Skin of body (tissue), 1 donor: ENCODE measurements at regions not wholly inside any gene's neighbourhood (a gene's known extent, or its start where the extent isn't known, plus 50 kb on each side); places are given as distances from the start of the nearest gene placed in this dataset.
"Not testable (repeated sequence)": the region's sequence is repeated elsewhere in the genome, so short reads cannot be mapped to it uniquely, and the experiment has no call there.

Experiments used
- DNase-seq: peaks from one replicate; lab custom pipeline; 2025; lab: John Stamatoyannopoulos, UW

DNA sequence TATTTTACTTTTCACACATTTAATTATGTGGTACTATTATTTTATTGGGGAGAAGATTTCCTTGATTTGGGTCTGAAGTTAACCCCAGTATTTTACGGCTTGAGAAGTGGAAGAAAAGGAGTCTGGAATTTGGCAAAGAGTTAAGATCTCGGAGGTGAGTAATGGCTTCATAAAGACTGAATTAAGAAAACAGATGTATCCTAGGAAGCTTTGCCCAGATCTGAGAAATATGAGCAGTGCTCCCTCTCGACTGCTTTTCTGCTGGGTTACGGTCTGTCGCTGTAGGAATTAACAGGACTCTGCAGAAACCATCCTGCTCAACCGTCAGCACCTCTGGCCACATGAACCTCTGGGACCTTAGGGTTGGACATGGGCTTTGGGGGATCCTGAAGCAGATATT lies 163.6 kb upstream of the NDN start:
- DNase-seq = no peak

DNA sequence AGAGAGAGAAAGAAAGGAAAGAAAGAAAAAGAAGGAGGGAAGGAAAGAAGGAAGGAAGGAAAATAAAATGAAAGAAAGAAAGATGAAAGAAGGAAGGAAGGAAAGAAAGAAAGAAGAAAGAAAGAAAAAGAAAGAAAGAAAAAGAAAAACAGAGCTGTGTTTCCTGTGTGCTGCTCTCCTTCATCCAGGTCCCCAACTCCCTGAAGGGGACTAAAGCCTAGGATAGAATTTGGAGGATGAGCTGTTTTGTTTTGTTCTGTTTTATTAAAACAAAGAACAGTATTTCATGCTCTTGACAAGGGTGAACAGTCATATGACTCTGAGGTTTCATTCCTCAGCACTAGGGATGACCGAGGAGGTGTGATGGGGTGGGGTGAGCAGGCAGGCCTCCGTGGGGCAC lies 164.8 kb upstream of the NDN start:
- no peak for DNase-seq

DNA sequence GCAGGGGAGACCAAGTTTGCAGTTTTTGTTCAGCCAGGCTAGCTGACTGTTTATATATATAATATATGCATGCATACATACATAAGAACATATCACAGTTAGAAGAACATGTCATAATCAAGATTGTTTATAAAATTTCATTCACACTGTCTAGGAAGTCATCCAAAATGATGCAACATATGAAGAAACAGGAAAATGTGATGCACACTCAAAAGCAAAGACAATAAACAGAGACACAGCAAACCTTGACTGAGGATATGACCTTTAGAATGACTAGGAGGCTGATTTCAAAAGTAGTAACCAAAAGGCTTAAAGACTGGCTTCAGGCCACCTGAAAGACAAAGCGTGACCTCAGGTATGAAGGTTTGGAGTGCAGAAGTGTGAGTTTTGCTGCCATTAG lies 166.2 kb upstream of the NDN start:
- DNase-seq = no peak

DNA sequence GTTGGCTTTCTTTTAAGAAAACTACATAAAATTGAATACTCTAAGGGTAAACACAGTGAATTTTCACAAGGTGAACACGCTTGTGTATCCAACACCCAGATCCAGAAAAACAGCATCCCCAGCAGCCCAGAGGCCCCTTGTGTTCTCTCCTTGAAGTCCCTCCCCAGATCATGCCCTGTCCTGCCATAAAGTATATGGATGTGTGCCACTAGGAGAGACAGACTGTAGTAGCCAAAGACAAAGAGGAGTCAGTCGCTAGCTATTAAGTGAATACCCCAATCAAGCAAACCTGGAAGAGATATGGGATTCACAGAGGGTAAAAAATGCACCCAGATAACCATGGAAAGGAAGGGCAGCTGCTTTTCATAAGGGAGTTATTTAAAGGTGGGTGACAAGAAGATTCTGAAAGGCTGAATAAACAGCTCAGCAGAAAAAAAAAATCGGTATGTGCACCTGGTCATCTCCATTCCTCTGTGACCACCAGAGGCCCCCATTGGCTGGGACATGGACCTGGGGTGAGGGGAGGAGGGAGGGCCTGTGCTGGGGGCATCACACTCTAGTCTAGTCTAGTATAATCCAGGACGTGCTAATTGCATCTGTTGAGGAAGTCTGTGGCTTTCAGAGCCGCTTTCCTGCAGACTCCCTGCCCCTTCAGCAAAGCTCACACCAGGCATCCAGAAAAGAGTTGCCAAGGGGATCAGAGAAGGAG lies 167.3 kb upstream of the NDN start:
- no peak for DNase-seq

DNA sequence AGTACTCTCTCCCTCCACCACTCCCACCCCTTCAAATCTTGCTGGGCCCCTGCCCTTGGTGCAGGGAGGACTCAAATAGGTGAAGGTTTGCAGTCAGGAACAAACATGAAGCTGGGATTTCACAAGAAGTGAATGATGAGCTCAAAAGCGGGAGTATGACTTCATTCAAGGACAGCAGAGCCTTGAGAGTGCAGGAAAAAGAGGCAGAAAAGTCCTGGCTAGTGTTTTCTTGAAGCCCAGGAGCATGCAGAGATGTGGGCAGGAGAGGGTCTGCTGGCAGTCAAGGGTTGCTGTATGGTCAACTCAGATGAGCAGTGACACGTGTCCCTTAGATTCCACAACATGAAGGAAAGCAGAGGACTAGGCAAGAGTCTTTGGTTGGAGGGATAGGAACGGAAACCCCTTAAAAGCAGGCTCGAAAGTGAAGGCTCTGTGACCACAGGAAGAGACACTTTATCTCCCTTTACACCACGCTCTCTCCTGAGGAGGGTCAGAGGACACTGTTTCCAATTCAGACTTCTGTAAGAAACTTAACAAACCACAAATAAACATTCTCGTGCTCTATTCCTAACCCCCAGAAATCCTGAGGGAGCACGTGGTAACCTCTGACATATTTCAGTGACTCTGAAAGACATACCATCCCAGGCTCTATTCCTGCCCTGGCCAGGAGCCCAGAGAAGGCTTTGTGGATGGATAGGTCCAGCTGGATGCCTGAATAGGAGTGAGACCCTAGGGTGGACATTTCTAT lies 168.0 kb upstream of the NDN start:
- no peak for DNase-seq

DNA sequence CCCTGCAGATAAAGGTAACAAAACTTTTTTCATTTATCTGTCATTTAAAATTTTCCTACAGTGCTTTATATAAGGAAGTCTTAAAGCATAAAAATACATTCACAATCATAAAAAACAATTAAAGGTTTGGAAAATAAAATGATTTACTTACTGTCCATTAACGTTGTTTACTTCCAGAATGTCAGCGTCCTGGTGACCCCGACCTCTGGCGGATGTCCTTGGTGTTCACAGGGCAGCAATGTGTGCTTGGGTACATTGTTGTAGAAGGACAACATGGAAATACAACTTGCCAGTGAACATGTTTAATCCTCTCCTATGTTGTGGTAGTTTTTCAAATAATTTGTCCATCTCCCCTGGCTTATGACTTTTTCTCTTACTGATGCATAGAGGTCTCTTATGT lies 168.8 kb upstream of the NDN start:
- DNase-seq = no peak

DNA sequence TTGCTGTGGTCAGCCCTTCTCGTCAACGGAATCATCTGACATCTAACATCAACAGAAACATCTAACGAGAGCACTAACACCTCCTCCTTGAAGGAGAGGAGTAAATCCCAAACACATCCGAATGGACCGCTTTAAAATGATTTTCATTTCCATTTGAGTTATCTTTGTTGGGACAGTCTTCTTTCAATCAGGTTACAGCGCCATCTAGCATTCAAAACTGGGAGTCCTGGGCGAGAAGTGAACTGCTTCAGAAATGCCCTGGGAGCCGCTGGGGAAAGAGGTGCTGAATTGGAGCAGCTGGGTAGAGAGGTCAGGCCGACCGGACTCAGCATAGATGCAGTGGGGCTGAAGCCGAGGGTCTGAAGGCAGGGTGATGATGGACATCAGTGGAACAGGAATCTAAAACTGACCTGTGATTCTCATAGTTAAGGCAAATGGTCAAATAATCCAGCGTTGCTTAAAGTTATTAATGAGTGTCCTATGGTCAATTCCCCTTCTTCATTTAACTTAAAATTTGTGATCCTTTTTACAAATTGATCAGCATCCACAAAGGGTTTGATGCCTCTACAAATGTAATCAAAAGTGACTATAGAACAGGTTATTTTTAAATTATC lies 170.0 kb upstream of the NDN start:
- peak; percentile 30 for DNase-seq

DNA sequence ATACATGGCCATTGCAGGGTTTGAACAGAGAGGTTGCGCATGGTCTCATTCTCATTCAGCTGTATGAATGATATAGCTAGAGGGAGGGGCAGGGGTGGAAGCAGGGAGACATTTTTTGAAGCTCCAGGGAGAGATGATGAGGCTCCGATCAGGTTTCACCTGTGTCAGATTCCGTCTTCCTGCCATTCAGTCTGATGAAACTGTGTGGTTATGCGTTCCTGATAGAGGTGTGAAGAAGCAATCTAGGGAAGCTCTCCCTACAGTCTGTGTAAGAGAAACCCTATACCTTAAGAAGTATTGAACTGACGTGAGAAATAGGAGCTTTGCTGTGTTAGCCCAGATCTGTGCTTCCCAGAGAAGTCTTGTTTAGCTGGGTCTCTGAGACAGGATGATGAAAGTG lies 171.9 kb upstream of the NDN start:
- no peak for DNase-seq

DNA sequence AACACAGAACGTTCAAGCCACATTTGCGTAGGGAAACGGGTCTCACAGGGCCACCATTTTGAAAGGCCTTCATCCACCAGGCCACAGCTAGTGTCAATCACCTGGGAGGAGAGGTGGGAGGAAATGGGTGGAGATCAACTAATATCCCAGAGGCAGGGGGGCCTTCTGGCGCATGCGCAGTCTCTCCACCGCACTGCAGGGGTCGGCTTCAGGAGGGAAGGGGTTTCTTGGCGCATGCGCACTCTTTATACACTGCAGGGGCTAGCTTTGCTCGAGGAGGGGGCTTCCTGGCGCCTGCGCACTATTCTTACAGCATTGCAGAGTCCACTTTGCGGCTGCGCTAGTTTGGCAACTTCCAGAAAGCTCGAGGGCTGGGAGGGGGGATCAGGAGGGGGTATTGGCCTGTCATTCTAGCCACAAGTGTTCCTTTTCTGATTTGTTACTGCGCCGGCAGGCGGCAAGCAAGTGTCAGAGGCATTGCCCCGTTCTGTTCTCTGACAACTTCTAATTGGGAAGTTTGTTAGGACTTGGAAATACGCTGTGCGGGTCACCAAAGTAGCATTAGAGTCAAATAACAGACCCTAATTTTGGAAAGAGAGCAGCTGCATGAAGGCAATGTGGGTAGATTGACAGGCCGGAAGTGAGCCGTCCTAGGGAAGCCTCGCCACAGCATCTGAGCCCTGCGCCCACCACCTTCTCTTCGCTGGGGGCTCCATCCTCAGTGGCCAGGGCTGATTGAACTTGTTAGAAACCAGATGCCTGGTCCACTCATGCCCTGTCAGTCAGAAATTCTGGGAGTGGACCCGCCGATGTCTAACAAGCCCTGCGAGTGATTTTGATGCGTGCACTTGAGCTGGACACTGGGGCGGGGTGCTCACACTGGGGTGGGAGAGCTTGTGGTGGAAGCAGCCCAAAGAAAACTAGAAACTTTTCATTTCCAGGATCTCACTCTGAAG lies 173.5 kb upstream of the NDN start:
- no peak for DNase-seq

DNA sequence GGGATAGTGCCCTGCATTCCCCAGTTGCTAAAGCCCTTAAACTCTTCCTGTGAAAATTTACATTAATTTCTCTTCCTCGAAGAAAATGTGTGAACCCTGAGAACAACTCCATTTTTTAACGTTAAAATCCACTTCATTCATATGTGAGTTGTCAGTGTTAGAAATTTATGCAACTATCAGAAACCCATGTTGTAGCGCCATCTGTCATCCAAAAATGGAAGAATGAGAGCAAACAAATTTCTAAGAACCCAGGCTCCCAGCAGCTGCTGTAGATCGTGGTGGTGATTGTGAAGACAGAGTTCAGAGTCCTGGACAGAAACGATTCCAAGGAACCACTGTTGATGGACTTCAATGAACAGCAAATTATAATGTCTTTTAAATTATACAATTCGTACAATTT lies 179.7 kb upstream of the NDN start:
- DNase-seq = no peak

DNA sequence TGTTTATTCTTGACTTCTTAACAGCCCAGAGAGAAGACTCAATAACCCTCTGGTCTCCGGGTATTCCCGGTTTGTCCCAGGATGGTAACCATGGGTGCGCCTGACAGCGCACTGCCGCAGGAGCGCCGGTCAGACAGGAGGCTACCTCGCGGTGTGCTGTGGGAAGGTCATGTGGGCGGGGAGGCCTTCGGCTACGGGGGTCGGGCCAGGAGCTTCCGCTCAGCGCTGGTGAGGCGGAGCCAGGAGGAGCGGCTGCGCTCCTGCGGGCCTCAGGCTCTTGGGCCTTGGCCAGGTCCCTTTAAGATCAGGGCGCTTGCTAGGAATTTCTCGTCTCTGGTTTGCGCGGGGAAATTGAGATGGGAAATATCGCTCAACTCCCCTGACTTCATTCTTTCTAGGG lies 182.3 kb upstream of the NDN start:
- no peak for DNase-seq

DNA sequence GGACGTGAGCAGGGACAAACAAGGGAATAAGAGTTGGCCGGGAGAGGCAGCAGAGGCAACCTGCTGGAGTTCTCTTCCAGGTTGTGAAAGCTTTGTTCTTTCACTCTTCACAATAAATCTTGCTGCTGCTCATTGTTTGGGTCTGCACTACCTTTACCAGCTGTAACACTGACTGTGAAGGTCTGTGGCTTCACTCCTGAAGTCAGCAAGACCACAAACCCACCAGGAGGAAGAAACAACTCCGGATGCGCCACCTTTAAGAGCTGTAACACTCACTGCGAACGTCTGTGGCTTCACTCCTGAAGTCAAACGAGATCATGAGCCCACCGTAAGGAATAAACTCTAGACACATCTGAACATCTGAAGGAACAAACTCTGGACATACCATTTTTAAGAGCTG lies 186.5 kb upstream of the NDN start:
- DNase-seq = not testable (repeated sequence)

DNA sequence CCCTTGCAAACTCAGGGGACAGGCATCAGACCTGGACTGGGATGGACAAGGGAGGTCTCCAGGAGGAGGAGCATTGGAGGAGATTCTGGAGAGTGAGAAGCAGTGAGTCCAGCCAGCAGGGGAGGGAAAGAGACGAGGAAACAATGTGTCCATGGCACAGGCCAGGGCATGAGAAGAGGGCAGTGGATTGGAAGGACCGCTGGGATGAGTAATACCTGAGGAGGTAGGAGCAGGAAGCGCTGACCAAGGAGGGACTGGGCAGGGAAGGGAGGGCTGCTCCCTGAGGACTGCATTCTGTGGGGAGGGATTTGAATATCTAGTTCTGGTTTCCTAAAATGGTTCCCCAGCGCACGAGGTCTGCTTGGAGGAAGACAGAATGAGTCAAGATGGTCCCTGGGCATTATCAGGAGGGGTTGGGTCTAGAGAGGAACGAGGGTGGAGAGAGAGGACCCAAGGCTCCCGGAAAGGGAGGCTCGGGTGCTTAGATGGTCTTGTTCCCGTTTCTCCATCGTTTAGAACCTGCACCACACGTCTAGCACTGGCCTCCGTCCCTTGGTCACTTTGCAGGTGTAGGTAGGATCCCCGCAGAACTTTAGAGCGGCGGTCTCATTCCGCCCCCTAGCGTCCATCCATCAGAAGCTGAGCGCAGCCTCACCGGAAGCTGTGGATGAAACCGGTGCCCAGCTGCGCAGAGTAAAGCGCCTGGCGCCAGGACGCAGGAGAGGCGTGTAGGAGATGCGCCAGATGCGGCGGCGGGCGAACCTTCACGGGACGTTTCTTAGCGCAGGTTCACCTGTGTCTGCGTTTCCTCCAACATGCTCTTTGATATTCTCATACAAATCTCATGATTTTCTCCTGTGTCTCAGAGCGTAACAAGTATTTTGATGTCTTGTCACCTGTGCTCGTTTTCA lies 190.7 kb upstream of the NDN start:
- DNase-seq = no peak

DNA sequence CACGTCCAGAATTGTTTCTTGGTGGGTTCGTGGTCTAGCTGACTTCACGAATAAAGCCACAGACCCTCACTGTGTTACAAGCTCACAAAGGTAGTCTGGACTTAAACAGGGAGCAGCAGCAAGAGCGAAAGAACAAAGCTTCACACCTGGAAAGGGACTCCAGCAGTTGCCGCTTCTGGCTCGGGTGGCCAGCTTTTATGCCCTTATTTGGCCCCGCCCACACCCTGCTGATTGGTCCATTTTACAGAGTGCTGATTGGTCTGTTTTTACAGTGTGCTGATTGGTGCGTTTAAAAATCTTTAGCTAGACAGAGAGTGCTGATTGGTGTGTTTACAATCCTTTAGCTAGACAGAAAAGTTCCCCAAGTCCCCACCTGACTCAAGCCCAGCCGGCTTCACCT lies 194.2 kb upstream of the NDN start:
- DNase-seq = no peak

DNA sequence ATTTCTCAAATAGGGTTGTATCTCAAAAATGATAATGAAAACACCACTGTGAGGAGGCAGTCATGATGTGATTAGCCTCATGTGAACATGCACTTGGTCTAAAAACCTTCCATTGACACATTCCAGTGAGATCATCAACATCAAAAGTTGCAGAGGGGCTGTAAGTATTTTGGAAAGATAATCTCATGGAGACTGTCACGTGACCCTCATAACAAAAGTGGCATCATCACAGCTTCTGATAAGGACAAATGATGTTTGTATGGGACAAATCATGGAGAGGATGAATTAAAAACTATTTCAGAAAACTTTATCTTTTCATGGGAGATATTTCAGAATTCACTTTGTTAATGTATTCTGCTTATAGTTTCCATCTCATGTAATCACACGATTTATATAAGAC lies 203.1 kb upstream of the NDN start:
- no peak for DNase-seq

DNA sequence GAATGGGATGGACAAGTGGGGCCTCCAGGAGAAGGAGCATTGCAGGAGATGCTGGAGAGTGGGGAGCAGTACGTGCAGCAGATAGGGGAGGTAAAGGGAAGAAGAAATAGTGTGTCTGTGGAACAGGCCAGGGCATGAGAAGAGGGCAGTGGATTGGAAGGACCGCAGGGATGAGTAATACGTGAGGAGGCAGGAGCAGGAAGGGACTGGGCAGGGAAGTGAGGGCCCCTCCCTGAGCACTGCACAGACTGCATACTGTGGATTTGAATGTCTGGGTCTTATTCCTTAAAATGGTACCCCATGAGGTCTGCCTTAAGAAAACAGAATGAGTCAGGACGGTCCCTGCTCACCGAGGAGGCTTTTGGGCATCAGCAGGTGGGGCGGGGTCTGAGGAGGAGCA lies 210.0 kb upstream of the NDN start:
- no peak for DNase-seq

DNA sequence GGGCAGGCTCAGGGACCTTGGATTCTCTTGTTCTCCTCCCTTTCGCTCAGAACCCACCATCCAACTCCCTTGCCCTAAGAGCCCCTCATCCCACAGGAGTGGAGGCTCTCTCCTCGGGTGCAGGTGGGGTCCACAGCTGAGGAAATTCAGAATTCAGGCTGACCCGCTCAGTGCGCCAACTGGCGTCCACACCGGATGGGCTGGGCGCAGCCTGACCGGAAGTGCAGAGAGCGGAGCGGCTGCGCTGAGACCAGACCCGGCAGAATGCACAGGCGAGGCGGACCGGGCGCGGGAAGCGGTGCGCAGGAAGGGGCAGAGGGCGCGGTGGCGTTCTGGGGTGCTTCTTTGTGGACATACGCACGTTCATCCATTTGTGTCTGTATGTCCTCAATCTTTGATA lies 210.4 kb upstream of the NDN start:
- no peak for DNase-seq

DNA sequence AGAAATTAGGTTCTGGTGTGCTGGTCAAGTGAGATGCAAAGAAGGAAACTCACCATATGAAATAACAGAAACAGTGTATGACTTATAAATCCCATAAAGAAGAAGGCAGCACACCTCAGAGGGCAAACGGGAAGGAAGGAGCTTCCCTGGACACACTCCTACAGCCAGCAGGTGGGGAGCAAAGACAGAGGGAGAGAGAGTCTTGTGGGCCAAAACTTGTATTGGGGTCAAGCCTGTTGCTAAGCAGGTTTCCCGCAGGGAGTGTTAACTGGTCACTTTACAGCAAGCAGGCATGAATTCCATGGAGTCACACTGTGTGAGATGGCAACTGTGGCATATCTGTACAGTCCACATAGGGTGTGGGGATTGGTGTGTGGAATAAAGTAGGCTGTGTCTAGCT lies 222.9 kb upstream of the NDN start:
- DNase-seq = no peak

DNA sequence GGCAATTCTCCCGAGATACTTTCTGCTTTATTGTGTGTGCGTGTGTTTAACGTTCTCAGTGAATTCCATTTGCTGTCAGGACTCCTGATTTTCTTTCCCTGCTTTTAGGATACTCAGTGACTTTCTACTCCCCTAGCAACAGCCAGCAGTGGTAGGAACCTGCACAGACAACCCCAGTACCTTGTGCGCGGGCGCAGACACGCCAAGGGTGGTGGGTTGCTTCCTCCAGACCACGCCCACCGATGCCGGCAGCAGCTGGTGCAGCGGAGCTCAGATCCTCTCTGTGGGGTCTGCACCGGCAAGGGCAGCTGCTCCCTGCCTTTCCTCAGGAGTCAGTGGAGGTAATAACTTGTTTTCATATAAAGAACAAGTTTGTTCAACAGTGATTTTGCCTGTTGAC lies 225.1 kb upstream of the NDN start:
- no peak for DNase-seq

DNA sequence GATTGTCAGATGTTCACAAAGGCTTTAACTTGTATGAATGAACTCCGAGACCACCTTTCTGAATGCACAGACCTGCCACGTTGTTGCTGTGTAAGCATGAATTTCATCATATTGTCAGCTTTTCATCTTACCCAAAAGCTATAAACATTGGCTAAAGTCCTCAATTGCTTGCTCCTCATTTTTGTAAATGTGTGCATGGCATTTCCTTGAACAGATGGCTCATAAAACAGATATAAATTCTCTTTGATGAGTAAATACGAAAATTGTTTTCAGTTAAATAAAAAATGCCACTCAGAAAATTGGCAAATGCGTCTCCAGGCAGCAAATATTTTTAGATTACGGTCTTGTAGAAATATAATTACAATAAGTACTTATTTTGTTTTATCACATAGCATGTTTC lies 226.0 kb upstream of the NDN start:
- no peak for DNase-seq

DNA sequence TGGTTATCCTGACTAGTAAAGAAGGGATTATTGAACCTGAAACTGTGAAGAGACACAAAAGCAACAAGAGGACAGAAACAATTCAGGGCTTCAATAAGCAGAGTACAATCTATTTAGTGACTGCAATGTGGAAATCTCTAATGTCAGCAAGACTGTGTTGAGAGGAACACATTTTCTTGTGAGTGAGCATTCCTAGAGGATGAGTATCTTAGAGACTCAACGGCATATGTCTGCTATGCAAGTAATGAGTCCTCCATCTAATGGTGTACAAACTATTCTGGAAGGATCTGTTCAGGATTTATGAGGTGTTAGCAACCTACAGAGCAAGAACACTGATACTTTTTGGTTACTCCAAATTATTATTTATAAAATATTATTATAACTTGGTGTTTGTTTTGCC lies 226.5 kb upstream of the NDN start:
- no peak for DNase-seq
